ENCODE measurements at regions not wholly inside any gene's neighbourhood (a gene's known extent, or its start where the extent isn't known, plus 50 kb on each side); places are given as distances from the start of the nearest gene placed in this dataset.

DNA sequence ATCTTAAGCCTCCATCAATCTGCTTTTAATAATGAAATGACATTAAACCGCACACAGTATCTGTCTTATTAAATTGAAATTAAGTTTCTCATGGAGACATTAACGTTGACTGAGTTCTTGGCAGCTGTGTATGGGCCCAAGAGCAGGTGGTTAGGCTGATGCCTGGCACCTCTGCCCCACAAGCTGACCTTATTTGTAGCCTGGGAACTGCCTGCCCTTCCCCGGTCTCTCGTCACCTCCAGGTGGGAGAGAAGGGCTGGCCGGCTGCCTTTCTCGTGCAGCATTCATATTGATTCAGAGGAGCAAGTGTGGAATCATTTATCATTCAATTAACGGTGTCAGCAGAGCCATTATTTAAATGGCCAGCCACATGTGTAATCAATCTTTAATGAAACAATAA is 53.0 kb upstream of the FCN1 start:
- TF ChIP-seq, protein P1, sequence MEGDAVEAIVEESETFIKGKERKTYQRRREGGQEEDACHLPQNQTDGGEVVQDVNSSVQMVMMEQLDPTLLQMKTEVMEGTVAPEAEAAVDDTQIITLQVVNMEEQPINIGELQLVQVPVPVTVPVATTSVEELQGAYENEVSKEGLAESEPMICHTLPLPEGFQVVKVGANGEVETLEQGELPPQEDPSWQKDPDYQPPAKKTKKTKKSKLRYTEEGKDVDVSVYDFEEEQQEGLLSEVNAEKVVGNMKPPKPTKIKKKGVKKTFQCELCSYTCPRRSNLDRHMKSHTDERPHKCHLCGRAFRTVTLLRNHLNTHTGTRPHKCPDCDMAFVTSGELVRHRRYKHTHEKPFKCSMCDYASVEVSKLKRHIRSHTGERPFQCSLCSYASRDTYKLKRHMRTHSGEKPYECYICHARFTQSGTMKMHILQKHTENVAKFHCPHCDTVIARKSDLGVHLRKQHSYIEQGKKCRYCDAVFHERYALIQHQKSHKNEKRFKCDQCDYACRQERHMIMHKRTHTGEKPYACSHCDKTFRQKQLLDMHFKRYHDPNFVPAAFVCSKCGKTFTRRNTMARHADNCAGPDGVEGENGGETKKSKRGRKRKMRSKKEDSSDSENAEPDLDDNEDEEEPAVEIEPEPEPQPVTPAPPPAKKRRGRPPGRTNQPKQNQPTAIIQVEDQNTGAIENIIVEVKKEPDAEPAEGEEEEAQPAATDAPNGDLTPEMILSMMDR (IDR thresholded peaks at IDR 0.05) = no peak
- TF ChIP-seq POLR2A (IDR thresholded peaks at IDR 0.05) = no peak
